HCT116 (cell line): ENCODE measurements at regions not wholly inside any gene's neighbourhood (a gene's known extent, or its start where the extent isn't known, plus 50 kb on each side); places are given as distances from the start of the nearest gene placed in this dataset.

ENCODE experiments used
- ATAC-seq: fragments of 200-7000 bp; cut with Tn5 transposase; 2 replicates; pipeline ENCODE4 v1.9.1; 2020; ENCODE audit warnings: mild to moderate bottlenecking, moderate library complexity
- BruUV-seq: library from RNA; stranded (reverse); fragments of 400-500 nt; replicated peaks from 2 replicates; lab custom pipeline; 2021; lab: Mats Ljungman, UMichigan
- CTCF ChIA-PET: fragments of 300-600 bp; sonication (Branson Sonifier 250); formaldehyde crosslinking; loops from one replicate; lab custom pipeline; 2021; ENCODE audit warnings: antibody characterized with exemption; lab: Charles Lee
- POLR2A ChIA-PET: fragments of 300-600, 350-600 bp; sonication (Branson Sonifier 250); formaldehyde crosslinking; loops from one replicate; lab custom pipeline; 2021; ENCODE audit warnings: antibody characterized with exemption; lab: Charles Lee
- RAD21 ChIA-PET, 2 experiments: fragments of 300-600 bp; sonication (Branson Sonifier 250); formaldehyde crosslinking; loops; one replicate each; lab custom pipeline; 2023; ENCODE audit warnings: low total read pairs in 2 of 2; ENCODE audit not compliant: uncharacterized antibody in 2 of 2, unreplicated experiment in 2 of 2, low non-redundant PET in 1 of 2; lab: Charles Lee
- DNase-seq: peaks from one replicate; pipeline ENCODE4 v3.0.0-alpha.2; 2010; ENCODE audit warnings: low read depth, low spot score
- H2AFZ ChIP-seq: fragments of 200-600 bp; shearing (Covaris generic), sonication (generic); 2 replicates; pipeline ENCODE4 v1.6.1; 2017; ENCODE audit warnings: low read depth, mixed run types, mixed read lengths, antibody characterized with exemption, low read length; ENCODE audit not compliant: poor library complexity, severe bottlenecking
- H3K27ac ChIP-seq: 2 replicates; pipeline ENCODE4 v1.5.1; 2012; ENCODE audit warnings: low read depth, low read length
- H3K27me3 ChIP-seq: fragments of 200-600 bp; sonication (generic); 2 replicates; pipeline ENCODE4 v1.6.1; 2016; ENCODE audit warnings: mixed run types, low read length, mixed read lengths; ENCODE audit not compliant: insufficient read depth
- H3K36me3 ChIP-seq, 2 experiments: fragments of 200-500 bp in 1 of 2; fragments of 200-600 bp in 1 of 2; sonication (Bioruptor generic) in 1 of 2; sonication (generic) in 1 of 2; 2 replicates each; pipeline versions ENCODE4 v1.5.1 to v1.6.1; 2014 to 2016; ENCODE audit warnings: low read length in 2 of 2, inconsistent platforms in 1 of 2, mixed read lengths in 1 of 2, mixed run types in 1 of 2; ENCODE audit not compliant: insufficient read depth in 2 of 2, control insufficient read depth in 1 of 2
- H3K4me1 ChIP-seq, 2 experiments: fragments of 200-600 bp in 1 of 2; sonication (generic) in 1 of 2; 2 replicates each; pipeline versions ENCODE4 v1.5.1 to v1.6.1; 2012 to 2017; ENCODE audit warnings: low read length in 2 of 2, inconsistent platforms in 1 of 2, mild to moderate bottlenecking in 1 of 2, mixed read lengths in 1 of 2, mixed run types in 1 of 2, moderate library complexity in 1 of 2; ENCODE audit not compliant: insufficient read depth in 2 of 2, control insufficient read depth in 1 of 2
- H3K4me2 ChIP-seq: fragments of 200-600 bp; sonication (generic); 2 replicates; pipeline ENCODE4 v1.6.1; 2017; ENCODE audit warnings: mixed run types, low read length, mixed read lengths
- H3K4me3 ChIP-seq, 2 experiments: fragments of 200-600 bp in 1 of 2; sonication (generic) in 1 of 2; replicated peaks in 1 of 2; 2 replicates each; pipeline ENCODE4 v1.5.1; 2011 to 2016; ENCODE audit warnings: low read length in 2 of 2, control low read depth in 1 of 2, low read depth in 1 of 2, mild to moderate bottlenecking in 1 of 2, mixed read lengths in 1 of 2, mixed run types in 1 of 2
- H3K79me2 ChIP-seq: fragments of 200-600 bp; sonication (generic); 2 replicates; pipeline ENCODE4 v1.6.1; 2017; ENCODE audit warnings: mild to moderate bottlenecking, mixed run types, low read length, moderate library complexity, mixed read lengths; ENCODE audit not compliant: insufficient read depth
- H3K9ac ChIP-seq: fragments of 200-600 bp; sonication (generic); 2 replicates; pipeline ENCODE4 v1.6.1; 2016; ENCODE audit warnings: low read length, mixed read lengths
- H3K9me2 ChIP-seq: fragments of 200-600 bp; sonication (generic), shearing (Covaris generic); 2 replicates; pipeline ENCODE4 v1.6.1; 2017; ENCODE audit warnings: mixed run types, mild to moderate bottlenecking, moderate library complexity; ENCODE audit not compliant: insufficient read depth
- H3K9me3 ChIP-seq, 2 experiments: fragments of 200-500 bp in 1 of 2; fragments of 200-600 bp in 1 of 2; sonication (Bioruptor generic) in 1 of 2; sonication (generic) in 1 of 2; 2 replicates each; pipeline ENCODE4 v1.6.1; 2014 to 2017; ENCODE audit warnings: low read length in 2 of 2, mixed read lengths in 2 of 2, inconsistent platforms in 1 of 2, low read depth in 1 of 2, mild to moderate bottlenecking in 1 of 2, mixed run types in 1 of 2, moderate library complexity in 1 of 2; ENCODE audit not compliant: control insufficient read depth in 1 of 2, insufficient read depth in 1 of 2
- H4K20me1 ChIP-seq: fragments of 200-600 bp; sonication (generic), shearing (Covaris generic); 2 replicates; pipeline ENCODE4 v1.6.1; 2017; ENCODE audit warnings: mixed run types, mild to moderate bottlenecking, moderate library complexity; ENCODE audit not compliant: insufficient read depth
- ATF3 ChIP-seq: IDR thresholded peaks from 2 replicates; pipeline ENCODE4 v1.6.1; 2012
- CTCF ChIP-seq, 3 experiments: fragments of 200-600 bp in 1 of 3; sonication (generic) in 1 of 3; IDR thresholded peaks in 2 of 3; conservative IDR thresholded peaks in 1 of 3; 2 replicates each; pipeline ENCODE4 v1.5.1; 2012 to 2017; ENCODE audit warnings: low read depth in 2 of 3, low read length in 2 of 3, antibody characterized with exemption in 1 of 3, borderline replicate concordance in 1 of 3, control low read depth in 1 of 3, mild to moderate bottlenecking in 1 of 3, mixed read lengths in 1 of 3, mixed run types in 1 of 3, moderate library complexity in 1 of 3; ENCODE audit not compliant: insufficient read depth in 1 of 3
- EGR1 ChIP-seq: IDR thresholded peaks from 2 replicates; pipeline ENCODE4 v1.6.1; 2012; ENCODE audit warnings: low read depth
- ELF1 ChIP-seq: IDR thresholded peaks from 2 replicates; pipeline ENCODE4 v1.6.1; 2012; ENCODE audit warnings: low read depth, borderline replicate concordance
- EZH2 ChIP-seq: fragments of 200-600 bp; sonication (generic); IDR thresholded peaks from 2 replicates; pipeline ENCODE4 v1.6.1; 2017; ENCODE audit warnings: antibody characterized with exemption, mixed run types
- FOSL1 ChIP-seq: IDR thresholded peaks from 2 replicates; pipeline ENCODE4 v1.6.1; 2012; ENCODE audit warnings: low read depth
- MAX ChIP-seq: IDR thresholded peaks from 2 replicates; pipeline ENCODE4 v1.6.1; 2012
- POLR2AphosphoS5 ChIP-seq: IDR thresholded peaks from 2 replicates; pipeline ENCODE4 v1.6.1; 2011; ENCODE audit warnings: mild to moderate bottlenecking, low read depth, low read length, moderate library complexity
- RAD21 ChIP-seq: IDR thresholded peaks from 2 replicates; pipeline ENCODE4 v1.6.1; 2012; ENCODE audit warnings: low read depth, mild to moderate bottlenecking
- REST ChIP-seq: IDR thresholded peaks from 2 replicates; pipeline ENCODE4 v1.6.1; 2012; ENCODE audit warnings: low read depth
- SIN3A ChIP-seq: IDR thresholded peaks from 2 replicates; pipeline ENCODE4 v1.6.1; 2012; ENCODE audit warnings: low read depth
- TCF7L2 ChIP-seq: IDR thresholded peaks from 2 replicates; pipeline ENCODE4 v1.7.0; 2011; ENCODE audit warnings: borderline replicate concordance, inconsistent platforms; ENCODE audit not compliant: insufficient read depth, insufficient read length; ENCODE audit errors: extremely low read depth
- YY1 ChIP-seq: IDR thresholded peaks from 2 replicates; pipeline ENCODE4 v1.6.1; 2011; ENCODE audit warnings: low read length, low read depth, moderate library complexity, mild to moderate bottlenecking; ENCODE audit not compliant: insufficient replicate concordance; ENCODE audit errors: extremely low read depth
- intact Hi-C: fragments of 100-400 bp; cut with micrococcal nuclease; formaldehyde crosslinking; loops from 2 replicates; pipeline ENCODE4 v1.10.0; 2022

GRCh38 chr6:54689620-54690019 lies 157.0 kb upstream of the FAM83B start:
- RAD21 ChIA-PET = no interaction called here
- Histone ChIP-seq H2AFZ (peak overlapping the region; percentile 31), H3K4me3 (no peak overlapping the region), H3K27ac (no peak overlapping the region), H3K79me2 (no peaks in the 10 kb centered on the region), H4K20me1 (no peaks in the 10 kb centered on the region), H3K4me1 (no peaks in the 10 kb centered on the region), H3K4me2 (no peak overlapping the region), H3K27me3 (no peaks in the 10 kb centered on the region), H3K9ac (no peak overlapping the region), H3K9me3 (no peaks in the 10 kb centered on the region), H3K9me2 (no peaks in the 10 kb centered on the region), H3K36me3 (no peaks in the 10 kb centered on the region)
- ATAC-seq (no peak), DNase-seq (no peak)
- BruUV-seq = no TSS peak
- no peak for TF ChIP-seq FOSL1
- TF ChIP-seq ELF1 = no peak
- TF ChIP-seq YY1 = no peak
- TF ChIP-seq EGR1 = no peak
- no peak for TF ChIP-seq MAX
- no peak for TF ChIP-seq ATF3
- TF ChIP-seq SIN3A = no peak
- no peak for TF ChIP-seq EZH2
- no peak for TF ChIP-seq REST
- TF ChIP-seq POLR2AphosphoS5 = no peak
- no peak for TF ChIP-seq RAD21
- no peak for TF ChIP-seq TCF7L2
- no peak for TF ChIP-seq CTCF (IDR thresholded peaks at IDR 0.05 in 2 of 3, conservative IDR thresholded peaks at IDR 0.05 in 1 of 3; ENCODE audit: borderline replicate concordance in 1 of 3, insufficient read depth in 1 of 3, low read depth in 2 of 3, low read length in 2 of 3)
- CTCF ChIA-PET = no interaction called here
- intact Hi-C loops = no loop called here
- POLR2A ChIA-PET = no interaction called here
